Naive thymus-derived CD8-positive, alpha-beta T cell (primary cell): ENCODE measurements at regions not wholly inside any gene's neighbourhood (a gene's known extent, or its start where the extent isn't known, plus 50 kb on each side); places are given as distances from the start of the nearest gene placed in this dataset.

ENCODE experiments used
- ATAC-seq, 2 donors: fragments of 150-1000 bp; cut with Tn5 transposase in 1 of 2; sonication (Bioruptor Pico), chemical (Tn5 transposase) in 1 of 2; 1 replicate in 1 of 2; 2 replicates in 1 of 2; pipeline ENCODE4 v1.10.0; 2021; ENCODE audit warnings: mild to moderate bottlenecking in 2 of 2, moderate library complexity in 2 of 2
- POLR2A ChIA-PET: fragments of 350-600 bp; sonication (Branson Sonifier 250); formaldehyde crosslinking; loops from one replicate; lab custom pipeline; 2021; ENCODE audit warnings: antibody characterized with exemption; lab: Charles Lee
- DNase-seq, 10 donors: peaks; one replicate each; pipeline versions ENCODE4 v3.0.0 to v3.0.0-alpha.2; 2020 to 2022
- H3K27ac Mint-ChIP-seq, 10 donors: one replicate each; pipeline ENCODE4 v1.8.0; 2020 to 2022; ENCODE audit warnings: mild to moderate bottlenecking in 10 of 10, mixed read lengths in 10 of 10, moderate library complexity in 4 of 10, inconsistent platforms in 1 of 10
- H3K27me3 Mint-ChIP-seq, 5 donors: one replicate each; pipeline ENCODE4 v1.8.0; 2021 to 2022; ENCODE audit warnings: mixed read lengths in 5 of 5
- H3K36me3 Mint-ChIP-seq, 3 donors: one replicate each; pipeline ENCODE4 v1.8.0; 2020 to 2022; ENCODE audit warnings: mixed read lengths in 3 of 3, mild to moderate bottlenecking in 2 of 3, inconsistent platforms in 1 of 3
- H3K4me1 Mint-ChIP-seq, 4 donors: one replicate each; pipeline ENCODE4 v1.8.0; 2021 to 2022; ENCODE audit warnings: mixed read lengths in 4 of 4
- H3K4me3 Mint-ChIP-seq, 10 donors: one replicate each; pipeline ENCODE4 v1.8.0; 2020 to 2022; ENCODE audit warnings: mild to moderate bottlenecking in 10 of 10, mixed read lengths in 10 of 10, moderate library complexity in 6 of 10, inconsistent platforms in 1 of 10
- H3K9me3 Mint-ChIP-seq, 9 donors: one replicate each; pipeline ENCODE4 v1.8.0; 2020 to 2022; ENCODE audit warnings: mixed read lengths in 9 of 9, mild to moderate bottlenecking in 3 of 9, inconsistent platforms in 1 of 9, moderate library complexity in 1 of 9

GRCh38 chr9:126218359-126219125, 108.1 kb upstream of the MVB12B start:
- ATAC-seq: no peak
- Mint-ChIP-seq H3K27me3 (peaks cover 42 to 85% (median 50%) of the 10 kb centered on the region in 5 donors), H3K9me3 (peaks cover 0 to 27% (median 13%) of the 10 kb centered on the region in 9 donors), H3K36me3 (peaks cover 0 to 20% (median 0%) of the 10 kb centered on the region in 3 donors), H3K27ac (no peak overlapping the region), H3K4me1 (peaks cover 0 to 6% (median under 1%) of the 10 kb centered on the region in 4 donors), H3K4me3 (no peak overlapping the region)
- POLR2A ChIA-PET: no interaction called here
- DNase-seq: no peak

- DNase-seq (no peak), ATAC-seq (no peak)
- H3K4me3 Mint-ChIP-seq: no peak overlapping the region
- peaks cover 0 to 17% (median 0%) of the 10 kb centered on the region in 3 donors for H3K36me3 Mint-ChIP-seq
- peaks cover 0 to 24% (median 11%) of the 10 kb centered on the region in 9 donors for H3K9me3 Mint-ChIP-seq
- H3K4me1 Mint-ChIP-seq: peaks cover 0 to 6% (median 3%) of the 10 kb centered on the region in 4 donors
- POLR2A ChIA-PET: no interaction called here
- H3K27me3 Mint-ChIP-seq: peaks cover 47 to 91% (median 55%) of the 10 kb centered on the region in 5 donors
- H3K27ac Mint-ChIP-seq: no peak overlapping the region
Measured at GRCh38 chr9:126219166-126219565, 107.5 kb upstream of the MVB12B start.

- Mint-ChIP-seq H3K4me3 (no peak overlapping the region), H3K4me1 (peaks cover 0 to 8% (median 3%) of the 10 kb centered on the region in 4 donors), H3K27me3 (peaks cover 52 to 91% (median 58%) of the 10 kb centered on the region in 5 donors), H3K9me3 (peaks cover 0 to 19% (median 9%) of the 10 kb centered on the region in 9 donors), H3K36me3 (peaks cover 0 to 12% (median 0%) of the 10 kb centered on the region in 3 donors), H3K27ac (no peak overlapping the region)
- DNase-seq: no peak
- POLR2A ChIA-PET: no interaction called here
- no peak for ATAC-seq
Measured at GRCh38 chr9:126219648-126220063, 107.0 kb upstream of the MVB12B start.

DNA sequence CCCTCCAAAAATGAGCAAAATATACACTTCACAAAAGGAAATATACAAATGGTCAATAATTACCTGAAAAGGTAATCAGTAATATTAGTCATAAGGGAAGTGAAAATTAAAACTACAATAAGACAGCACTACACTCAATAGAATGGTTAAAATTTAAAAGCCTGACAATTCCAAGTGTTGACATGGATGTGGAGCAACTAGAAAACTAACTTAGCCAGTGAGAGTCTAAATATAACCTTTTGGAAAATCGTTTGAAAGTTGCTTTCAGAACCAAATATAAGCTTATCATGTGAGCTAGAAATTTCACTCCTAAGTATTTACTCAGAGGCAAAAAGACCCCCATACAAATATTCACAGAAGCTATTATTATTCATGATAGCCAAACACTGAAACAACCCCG, 105.1 kb upstream of the MVB12B start:
- peaks cover 0 to 8% (median 3%) of the 10 kb centered on the region in 4 donors for H3K4me1 Mint-ChIP-seq
- POLR2A ChIA-PET: no interaction called here
- no peak for DNase-seq
- no peak overlapping the region for H3K27ac Mint-ChIP-seq
- ATAC-seq: no peak
- peaks cover 0 to 7% (median 4%) of the 10 kb centered on the region in 9 donors for H3K9me3 Mint-ChIP-seq
- peaks cover 0 to 5% (median 0%) of the 10 kb centered on the region in 3 donors for H3K36me3 Mint-ChIP-seq
- peaks cover 47 to 91% (median 59%) of the 10 kb centered on the region in 5 donors for H3K27me3 Mint-ChIP-seq
- peak overlapping the region in 1 of 10 donors; percentile 24 for H3K4me3 Mint-ChIP-seq

- Mint-ChIP-seq H3K36me3 (peaks cover 0 to 5% (median 0%) of the 10 kb centered on the region in 3 donors), H3K27ac (no peak overlapping the region), H3K4me1 (peaks cover 0 to 8% (median 3%) of the 10 kb centered on the region in 4 donors), H3K9me3 (peaks cover 0 to 7% (median 4%) of the 10 kb centered on the region in 9 donors), H3K4me3 (peak overlapping the region in 4 of 10 donors; percentile 10 to 39 (median 30)), H3K27me3 (peaks cover 47 to 99% (median 67%) of the 10 kb centered on the region in 5 donors)
- ATAC-seq (no peak), DNase-seq (no peak)
- POLR2A ChIA-PET: no interaction called here
Measured at GRCh38 chr9:126222363-126222834, 104.2 kb upstream of the MVB12B start.

DNA sequence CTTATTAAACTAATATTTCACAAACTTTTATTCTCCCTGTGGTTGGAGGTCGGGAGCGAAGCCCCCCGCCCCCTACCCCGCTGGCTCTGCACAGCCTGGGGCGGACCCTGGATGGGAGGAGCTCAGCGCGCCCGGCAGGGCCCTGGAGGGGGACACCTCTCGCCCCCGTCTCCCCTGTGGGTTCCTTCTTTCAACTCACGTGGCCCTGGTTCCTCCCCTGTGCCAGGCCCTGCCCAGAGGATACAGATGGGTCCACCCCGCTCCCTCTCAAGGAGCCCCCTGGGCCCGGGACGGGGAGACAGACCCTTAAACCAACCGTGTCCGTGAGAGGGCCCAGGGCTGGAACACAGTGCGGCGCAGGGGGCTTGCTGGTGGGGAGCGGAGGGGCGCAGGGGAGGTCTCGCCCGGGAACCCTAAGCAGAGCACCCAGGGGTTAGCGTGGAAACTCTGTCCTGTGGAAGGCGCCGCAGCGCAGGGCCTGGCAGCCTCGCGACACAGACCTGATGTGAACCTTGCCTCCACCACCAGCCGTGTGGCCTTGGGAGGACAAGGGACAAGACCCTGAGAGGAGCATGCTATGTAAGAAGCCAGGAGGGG, 103.7 kb upstream of the MVB12B start:
- Mint-ChIP-seq H3K27ac (no peak overlapping the region), H3K9me3 (peaks cover 0 to 7% (median 4%) of the 10 kb centered on the region in 9 donors), H3K4me3 (peak overlapping the region in 2 of 10 donors; percentile 23 to 38), H3K4me1 (peaks cover 0 to 8% (median 3%) of the 10 kb centered on the region in 4 donors), H3K27me3 (peaks cover 41 to 100% (median 67%) of the 10 kb centered on the region in 5 donors), H3K36me3 (peaks cover 0 to 5% (median 0%) of the 10 kb centered on the region in 3 donors)
- ATAC-seq (peak in 1 of 2 donors; percentile 18), DNase-seq (no peak)
- POLR2A ChIA-PET: no interaction called here

DNA sequence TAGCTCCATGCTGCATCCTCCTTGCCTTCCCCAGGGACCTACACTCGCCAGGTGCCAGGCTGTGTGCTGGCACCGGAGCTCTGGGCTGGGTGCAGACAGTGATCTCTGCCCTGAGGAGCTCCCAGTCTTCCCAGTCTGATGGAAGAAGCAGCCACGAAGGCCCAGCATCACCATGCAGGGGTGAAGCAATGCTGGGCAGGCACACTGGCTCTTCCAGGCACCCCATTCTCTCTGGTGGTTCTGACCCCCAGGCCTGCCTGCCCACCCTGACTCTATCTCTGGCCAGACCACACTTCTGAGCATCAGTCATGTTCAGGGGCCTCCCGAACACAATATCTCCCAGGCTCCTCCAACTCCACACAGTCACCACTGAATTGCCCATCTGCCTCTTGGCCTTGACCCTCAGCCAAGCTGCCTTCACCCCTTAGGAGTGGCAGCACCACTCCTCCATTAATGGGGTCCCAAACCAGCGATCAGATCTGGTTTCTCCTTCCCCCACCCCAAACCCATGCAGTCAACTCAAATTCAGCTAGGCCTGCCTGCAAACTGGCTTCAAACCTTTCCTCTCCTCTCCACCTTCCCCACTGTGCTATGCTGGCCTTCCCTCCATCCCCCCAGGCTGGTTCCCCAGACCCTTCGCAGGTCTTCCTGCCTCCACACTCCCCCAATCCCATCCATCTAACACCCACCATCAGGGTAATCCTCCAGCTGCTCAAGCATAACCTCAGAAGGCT, 102.7 kb upstream of the MVB12B start:
- peaks cover 0 to 7% (median 4%) of the 10 kb centered on the region in 9 donors for H3K9me3 Mint-ChIP-seq
- no peak for ATAC-seq

DNA sequence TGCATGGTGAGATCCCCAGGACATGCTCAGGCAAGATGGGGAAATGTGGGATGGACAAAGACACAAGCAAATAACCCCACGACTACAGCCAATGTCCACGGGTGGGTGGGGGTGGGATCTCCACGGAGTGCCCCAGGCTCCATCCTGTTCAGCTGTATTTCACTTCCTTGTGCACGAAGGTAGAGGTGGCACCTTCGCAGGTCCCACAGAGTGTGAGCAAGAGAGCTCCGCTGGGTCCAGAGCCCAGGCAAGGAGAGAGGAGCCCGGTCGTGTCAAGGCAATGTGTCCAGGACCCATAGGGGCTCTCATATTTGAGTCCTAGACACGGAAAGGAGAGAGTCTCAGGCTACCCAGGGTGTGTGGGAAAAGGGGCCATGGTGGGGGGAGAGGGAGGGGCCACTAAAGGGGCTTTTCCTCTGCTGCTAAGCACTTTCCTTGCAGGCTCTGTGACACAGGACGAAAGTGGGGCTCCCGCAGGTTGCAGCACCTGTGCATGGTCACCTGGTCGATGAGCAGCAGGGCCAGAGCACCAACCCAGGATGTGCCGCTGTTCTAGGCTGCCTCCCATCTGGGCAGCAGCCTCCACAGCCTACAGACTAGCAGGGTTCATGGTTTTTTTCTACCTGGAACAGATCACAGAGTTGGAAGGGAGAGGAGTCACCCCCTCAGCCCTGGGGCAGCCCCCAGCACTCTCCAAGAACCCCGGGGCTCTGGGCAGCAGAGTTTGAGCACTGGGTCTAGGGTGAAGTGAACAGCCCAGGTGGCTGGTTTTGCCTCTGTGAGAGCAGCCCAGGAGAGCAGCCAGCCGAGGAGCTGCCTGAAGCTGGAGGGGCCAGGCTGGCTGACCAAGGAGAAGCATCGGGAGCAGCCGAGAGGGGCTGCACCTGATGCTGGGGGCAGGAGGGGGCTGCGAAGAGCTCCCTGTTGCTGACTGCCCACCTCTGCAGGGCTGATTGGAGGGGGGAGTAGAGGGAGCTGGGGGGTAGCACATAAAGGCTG, 100.7 kb upstream of the MVB12B start:
- Mint-ChIP-seq H3K4me1 (peaks cover 0 to 10% (median 7%) of the 10 kb centered on the region in 4 donors), H3K4me3 (no peak overlapping the region), H3K9me3 (peaks cover 0 to 7% (median 1%) of the 10 kb centered on the region in 9 donors), H3K36me3 (peaks cover 0 to 2% (median 0%) of the 10 kb centered on the region in 3 donors), H3K27ac (no peak overlapping the region), H3K27me3 (peaks cover 28 to 89% (median 54%) of the 10 kb centered on the region in 5 donors)
- POLR2A ChIA-PET: no interaction called here
- ATAC-seq (no peak), DNase-seq (no peak)

More for the DNA sequence above, 102.7 kb upstream of the MVB12B start:
- Mint-ChIP-seq H3K27ac (peak overlapping the region in 1 of 10 donors; percentile 76), H3K4me3 (peak overlapping the region in 4 of 10 donors; percentile 3 to 82 (median 12)), H3K36me3 (peaks cover 0 to 5% (median 0%) of the 10 kb centered on the region in 3 donors), H3K4me1 (peaks cover 0 to 10% (median 7%) of the 10 kb centered on the region in 4 donors), H3K27me3 (peaks cover 35 to 99% (median 59%) of the 10 kb centered on the region in 5 donors)
- POLR2A ChIA-PET: no interaction called here
- DNase-seq: no peak

GRCh38 chr9:126226991-126227936, 99.4 kb upstream of the MVB12B start:
- POLR2A ChIA-PET: no interaction called here
- ATAC-seq (no peak), DNase-seq (no peak)
- H3K9me3 Mint-ChIP-seq: peaks cover 0 to under 1% (median 0%) of the 10 kb centered on the region in 9 donors
- no peaks in the 10 kb centered on the region for H3K36me3 Mint-ChIP-seq
- H3K27ac Mint-ChIP-seq: peak overlapping the region in 2 of 10 donors; percentile 13 to 30
- peaks cover 0 to 10% (median 5%) of the 10 kb centered on the region in 4 donors for H3K4me1 Mint-ChIP-seq
- H3K4me3 Mint-ChIP-seq: no peak overlapping the region
- H3K27me3 Mint-ChIP-seq: peaks cover 18 to 75% (median 45%) of the 10 kb centered on the region in 5 donors

GRCh38 chr9:126228111-126228780, 98.4 kb upstream of the MVB12B start:
- Mint-ChIP-seq H3K9me3 (no peaks in the 10 kb centered on the region), H3K27ac (no peak overlapping the region), H3K4me1 (peaks cover 0 to 10% (median 3%) of the 10 kb centered on the region in 4 donors), H3K4me3 (no peak overlapping the region), H3K36me3 (no peaks in the 10 kb centered on the region), H3K27me3 (peaks cover 17 to 69% (median 43%) of the 10 kb centered on the region in 5 donors)
- ATAC-seq (no peak), DNase-seq (no peak)
- POLR2A ChIA-PET: no interaction called here
